Stimulated activated CD4-positive, alpha-beta T cell treated with anti-CD3 and anti-CD28 coated beads, TNF-alpha, amount 100 ng/mL, for 48 hours (primary cell): ENCODE measurements at regions not wholly inside any gene's neighbourhood (a gene's known extent, or its start where the extent isn't known, plus 50 kb on each side); places are given as distances from the start of the nearest gene placed in this dataset.
"Not testable (repeated sequence)": the region's sequence is repeated elsewhere in the genome, so short reads cannot be mapped to it uniquely, and the experiment has no call there.

Experiments used
- DNase-seq, 3 donors: peaks; one replicate each; pipeline ENCODE4 v3.0.0-alpha.2; 2020; ENCODE audit warnings: low read depth in 3 of 3

DNA sequence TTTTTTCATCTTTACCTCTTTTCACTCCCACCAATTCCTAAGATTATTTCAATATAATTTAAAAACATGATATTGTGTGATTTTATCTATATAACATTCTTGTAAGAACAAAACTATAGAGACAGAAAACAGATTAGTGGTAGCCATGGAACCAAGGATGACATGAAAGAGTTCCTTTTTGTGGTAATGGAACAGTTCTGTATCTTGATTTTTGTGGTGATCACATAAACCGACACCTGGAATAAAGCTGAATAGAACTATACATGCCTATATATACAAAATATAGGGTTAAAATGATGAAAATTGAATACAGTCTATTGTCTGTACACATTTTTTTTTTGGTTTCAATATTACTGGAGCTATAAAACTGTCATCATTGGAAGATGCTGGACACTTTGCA is 945.4 kb downstream of the SI start:
- DNase-seq, result no peak

DNA sequence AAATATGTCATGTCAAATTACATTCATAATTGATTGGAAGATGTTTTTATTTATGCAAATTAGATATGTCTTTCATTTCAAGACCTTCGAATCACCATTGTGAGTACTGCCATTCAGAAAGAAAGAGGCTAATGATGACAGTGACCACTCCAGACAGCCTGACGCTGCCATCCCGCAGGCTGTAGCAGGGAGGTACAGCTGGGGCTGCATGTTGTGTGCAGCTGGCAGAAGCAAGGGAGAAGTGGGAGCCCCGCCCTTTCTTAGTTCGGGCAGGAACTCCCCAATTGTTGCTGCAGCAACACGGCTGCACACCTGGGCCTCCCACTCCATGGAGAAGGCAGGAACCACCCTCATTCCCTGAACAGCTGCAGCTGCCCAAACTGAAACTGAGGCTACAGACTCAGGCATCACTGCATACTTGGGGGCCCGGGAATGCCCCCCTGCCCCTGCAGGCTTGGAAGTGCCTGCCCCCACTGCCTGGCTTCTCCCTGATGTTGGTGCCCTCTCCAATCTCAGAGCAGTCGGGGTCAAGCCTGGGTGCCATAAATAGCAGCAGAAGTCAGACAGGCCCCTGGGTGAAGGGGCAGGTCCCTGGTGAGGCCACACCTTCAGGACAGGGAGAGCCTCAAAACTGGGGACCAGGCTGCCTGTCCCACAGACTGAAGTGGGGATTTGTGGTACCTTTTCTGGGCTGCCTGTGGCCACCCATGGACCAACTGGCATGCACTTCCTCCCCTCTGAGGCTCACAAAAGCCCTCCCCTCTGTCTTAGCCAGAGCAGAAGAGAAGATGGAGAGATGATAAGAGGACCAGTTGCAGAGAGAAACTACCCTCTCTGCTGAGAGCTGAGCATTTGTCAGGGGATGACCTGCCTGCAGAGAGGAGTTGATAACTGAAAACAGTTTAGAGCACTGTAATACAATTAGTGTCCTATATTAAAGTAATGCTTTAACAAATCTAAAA is 964.6 kb downstream of the SI start:
- no peak for DNase-seq

DNA sequence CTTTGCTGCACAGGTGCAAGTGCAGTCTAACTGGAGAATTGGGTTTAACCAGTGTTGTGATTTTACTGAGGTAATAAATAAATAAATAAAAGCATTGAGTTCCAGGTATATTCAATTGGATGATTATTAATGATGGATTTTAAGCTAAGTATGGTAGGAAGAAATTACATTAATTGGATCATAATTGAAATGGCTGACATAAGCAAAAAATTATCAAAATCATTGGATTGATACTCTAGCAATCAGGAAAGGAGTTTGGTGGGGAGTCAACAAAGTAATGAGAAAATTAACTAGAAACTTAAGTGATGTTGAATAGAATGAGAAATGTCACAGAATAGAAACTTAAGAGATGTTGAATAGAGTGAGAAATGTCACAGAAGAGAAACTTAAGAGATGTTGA is 981.9 kb downstream of the SI start:
- no peak for DNase-seq

DNA sequence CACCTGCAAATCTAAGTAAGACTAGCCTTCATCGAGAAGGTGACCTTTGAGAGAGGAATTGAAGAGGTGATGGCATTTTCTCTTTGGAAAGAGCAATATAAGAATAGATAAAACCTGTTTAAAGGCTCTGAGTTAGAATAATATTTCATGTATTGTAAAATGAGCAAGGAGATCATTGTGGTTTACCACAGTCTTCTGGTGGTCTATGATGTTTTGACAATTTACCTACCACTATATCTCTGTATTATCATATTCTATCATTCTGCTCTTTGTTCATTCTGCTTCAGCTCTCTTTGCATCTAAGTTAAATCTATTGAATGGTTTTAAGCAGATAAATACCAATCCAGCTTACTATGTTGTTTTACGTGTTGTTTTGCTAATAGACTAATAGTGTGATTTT is 982.3 kb downstream of the SI start:
- DNase-seq, result no peak

DNA sequence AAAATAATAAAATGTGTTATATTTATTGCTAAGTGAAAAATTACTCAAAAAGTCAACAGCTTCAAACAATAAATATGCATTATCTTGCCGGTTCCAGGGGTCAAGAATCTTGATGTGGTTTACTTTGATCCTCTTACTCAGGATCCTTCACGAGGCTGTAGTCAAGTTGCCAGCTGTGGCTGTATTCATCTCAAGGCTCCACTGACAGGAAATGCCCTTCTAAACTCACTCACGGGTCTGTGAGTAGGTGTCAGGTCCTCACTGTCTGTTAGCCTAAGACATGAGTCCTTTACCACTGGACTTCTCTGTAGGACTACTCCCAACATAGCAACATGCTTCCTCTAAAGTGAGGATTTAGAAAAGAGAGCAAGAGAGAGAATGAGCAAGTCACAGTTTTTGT is 983.0 kb downstream of the SI start:
- no peak for DNase-seq

DNA sequence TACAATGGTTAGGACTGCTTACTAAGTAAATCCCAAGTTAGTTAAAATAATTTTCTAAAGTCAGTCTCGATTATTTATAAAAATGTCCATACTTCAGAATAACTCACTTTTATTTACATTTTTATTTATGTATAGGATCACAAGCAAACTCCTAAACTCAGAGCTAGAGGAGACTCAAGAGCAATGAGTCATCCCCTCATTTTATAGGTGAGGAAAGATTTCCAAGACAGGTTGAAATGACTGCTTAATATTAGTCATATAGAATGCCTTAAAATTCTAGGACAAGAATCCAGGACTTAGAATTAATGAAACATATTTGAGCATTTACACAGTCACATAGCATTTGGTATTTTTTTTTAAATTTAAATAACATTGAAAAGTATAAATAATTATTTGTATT is 983.8 kb downstream of the SI start:
- no peak for DNase-seq

DNA sequence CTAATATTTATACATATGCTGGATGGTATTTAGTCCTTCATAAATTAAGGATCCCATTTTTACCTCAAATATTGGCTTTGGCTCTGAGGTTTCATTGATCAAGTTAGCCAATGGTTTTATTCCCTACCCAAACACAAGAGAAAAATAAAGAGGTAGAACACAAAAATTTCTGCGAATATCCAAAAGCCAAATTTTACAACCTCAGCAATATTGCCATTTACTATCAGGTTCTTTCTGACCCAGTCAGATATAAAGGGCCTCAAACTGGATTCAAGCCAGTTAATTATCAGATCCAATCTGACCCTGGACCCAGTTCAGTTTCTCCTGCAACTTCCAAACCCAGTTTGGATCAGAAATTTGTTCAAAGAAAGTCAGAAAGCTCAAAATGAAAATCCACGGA is 998.1 kb downstream of the SI start:
- no peak for DNase-seq

DNA sequence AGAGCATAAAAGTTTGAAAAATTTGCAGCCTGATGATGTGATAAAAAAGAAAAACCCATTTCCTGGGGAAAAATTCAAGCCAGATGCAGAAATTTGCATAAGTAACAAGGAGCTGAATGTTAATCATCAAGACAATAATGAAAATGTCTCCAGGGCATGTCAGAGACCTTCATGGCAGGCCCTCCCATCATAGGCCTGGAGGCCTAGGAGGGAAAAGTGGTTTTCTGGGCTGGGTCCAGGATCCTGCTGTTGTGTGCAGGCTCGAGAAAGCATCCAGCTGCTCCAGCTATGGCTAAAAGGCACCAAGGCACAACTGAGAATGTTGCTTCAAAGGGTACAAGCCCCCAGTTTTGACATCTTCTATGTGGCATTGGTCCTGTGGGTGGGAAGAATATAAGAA is 1014.0 kb downstream of the SI start:
- no peak for DNase-seq

DNA sequence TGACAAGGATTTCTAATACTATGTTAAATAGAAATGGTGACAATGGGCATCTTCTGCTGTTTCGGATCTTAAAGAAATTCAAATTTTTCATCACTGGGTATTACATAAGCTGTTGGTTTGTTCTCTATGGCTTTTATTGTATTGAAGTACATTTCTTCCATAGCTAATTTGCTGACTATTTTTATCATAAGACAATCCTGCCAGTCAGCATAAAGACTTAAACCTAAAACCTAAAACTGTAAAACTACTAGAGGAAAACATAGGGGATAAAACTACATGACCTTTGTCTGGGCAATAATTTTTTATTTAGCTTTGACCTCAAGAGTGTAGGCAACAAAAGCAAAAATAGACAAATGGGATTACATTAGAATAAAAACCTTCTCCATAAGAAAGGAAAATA is 1017.4 kb downstream of the SI start:
- no peak for DNase-seq

DNA sequence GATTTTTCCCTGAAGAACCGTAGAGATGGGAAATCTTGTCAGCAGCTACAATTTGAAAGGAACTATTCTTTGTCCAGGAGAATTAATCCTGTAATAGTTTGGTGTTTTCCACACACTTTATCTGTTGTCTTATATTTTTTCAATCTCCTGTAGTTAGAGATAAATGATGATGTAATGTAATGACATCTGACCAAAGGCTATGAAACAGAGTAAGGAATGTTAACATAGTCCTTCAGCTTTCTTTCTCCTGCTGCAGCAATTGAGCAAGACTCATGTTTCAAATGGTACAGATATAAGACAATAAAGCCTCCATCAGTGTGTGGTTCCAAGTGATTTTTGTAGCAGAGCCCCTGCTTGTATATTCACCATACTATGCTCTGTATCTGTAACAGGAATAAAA is 1028.4 kb downstream of the SI start:
- no peak for DNase-seq

DNA sequence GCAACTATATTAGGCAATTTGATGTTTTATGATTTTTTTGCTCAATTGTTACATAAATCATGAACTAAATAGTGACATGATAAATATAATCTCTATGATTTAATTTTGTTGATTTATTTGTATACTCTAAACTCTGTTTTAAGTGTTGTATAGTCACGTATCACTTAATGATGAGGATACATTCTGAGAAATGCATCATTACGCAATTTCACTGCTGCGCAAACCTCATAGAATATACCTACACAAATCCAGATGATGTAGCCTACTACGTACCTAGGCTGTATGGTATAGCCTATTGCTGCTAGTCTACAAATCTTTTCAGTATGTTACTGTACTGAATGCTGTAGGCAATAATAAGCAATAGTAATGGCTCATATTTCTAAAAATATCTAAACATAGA is 1029.8 kb downstream of the SI start:
- no peak for DNase-seq

DNA sequence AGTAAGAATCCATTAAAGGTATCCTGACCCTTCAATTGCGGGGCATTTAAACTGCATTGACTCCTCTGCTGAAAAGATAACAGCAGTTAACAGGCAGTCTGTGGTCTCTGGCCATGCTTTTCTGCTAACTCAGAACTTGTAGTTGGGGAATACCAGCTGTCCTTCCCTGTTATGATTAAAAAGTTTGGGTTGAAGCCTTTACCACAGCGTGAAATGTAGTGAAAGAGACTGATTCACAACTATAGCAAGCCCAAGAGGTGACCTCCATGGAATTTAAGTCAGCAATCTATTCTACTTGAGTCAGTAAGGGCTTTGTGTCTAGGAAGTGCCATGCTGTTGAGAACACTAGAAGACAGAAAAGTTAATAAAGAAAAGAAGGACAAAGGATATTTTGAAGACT is 1037.3 kb downstream of the SI start:
- no peak for DNase-seq

DNA sequence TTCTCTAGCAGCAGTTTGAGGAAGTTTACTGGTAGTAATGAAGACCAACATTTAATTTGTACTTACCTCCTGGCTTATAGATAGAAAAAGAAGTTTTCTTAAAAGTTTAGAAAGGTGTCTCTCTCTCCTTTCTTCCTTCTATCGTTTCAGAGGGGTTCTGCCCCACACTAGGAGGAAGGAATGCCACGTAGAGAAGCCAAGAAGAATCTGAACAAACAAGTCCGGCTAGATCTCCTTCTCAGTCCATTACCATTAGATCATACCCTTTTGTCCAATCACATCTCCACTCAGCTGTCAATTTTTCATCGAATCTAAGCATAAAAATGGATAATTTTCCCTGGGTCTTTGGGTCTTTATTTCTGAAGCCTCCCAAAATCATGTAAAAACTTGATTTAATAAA is 1048.1 kb downstream of the SI start:
- no peak for DNase-seq

DNA sequence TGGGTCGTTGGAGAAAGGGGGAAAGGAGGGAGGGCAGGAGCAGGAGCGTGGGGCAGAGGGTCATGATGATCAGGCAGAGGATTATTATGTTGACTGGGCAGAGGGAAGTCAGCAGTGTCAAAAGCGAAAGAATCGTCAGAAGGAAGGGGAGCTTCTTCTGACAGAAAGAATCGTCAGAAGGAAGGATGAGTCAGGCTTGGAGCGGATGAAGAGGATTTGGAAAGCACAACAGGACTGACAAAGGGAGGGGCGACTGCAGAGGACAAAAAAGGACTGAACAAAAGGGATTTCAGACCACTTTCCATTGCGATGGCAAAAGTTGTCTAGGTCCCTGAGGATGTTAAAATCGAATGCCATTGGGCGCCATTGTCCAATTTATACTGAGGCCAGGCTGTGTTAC is 1053.5 kb downstream of the SI start:
- DNase-seq, result no peak

DNA sequence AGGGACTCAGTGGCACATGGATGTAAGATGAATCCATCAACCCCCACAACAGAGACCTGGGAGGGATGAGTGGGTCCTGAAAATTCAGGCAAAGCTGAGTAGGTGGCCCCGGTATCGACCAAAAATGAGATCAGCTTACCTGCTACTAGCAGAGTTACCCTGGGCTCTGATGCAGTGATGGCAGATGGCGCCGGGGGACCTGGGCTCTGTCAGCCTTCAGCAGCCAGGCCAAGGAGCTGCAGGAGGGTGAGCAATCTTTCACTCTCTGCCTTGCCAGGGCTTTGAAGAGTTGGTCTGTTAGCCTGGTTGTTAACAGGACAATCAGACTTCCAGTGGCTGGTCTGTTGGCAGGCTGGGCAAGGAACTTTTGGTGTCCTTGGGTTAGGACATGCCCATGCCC is 1054.8 kb downstream of the SI start:
- DNase-seq, result no peak

DNA sequence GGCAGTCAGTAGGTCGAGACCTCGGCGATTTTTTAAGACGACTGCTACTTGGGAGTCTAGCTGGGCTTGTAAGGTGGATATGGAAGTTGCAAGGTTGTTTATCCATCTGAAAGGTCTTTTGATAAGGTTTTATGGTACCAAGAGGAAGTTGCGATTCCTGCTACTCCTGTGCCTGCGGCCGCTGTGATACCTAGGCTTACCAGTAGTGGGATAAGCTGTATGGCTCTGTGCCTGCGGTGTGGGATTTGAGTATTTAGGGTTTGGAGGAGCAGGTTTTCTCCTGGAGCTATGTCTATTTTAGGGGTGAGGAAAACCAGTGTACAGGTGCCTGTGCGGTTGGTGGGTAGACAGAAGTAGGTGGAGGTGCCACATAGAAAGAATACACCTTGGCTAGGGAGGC is 1059.8 kb downstream of the SI start:
- DNase-seq, result no peak

DNA sequence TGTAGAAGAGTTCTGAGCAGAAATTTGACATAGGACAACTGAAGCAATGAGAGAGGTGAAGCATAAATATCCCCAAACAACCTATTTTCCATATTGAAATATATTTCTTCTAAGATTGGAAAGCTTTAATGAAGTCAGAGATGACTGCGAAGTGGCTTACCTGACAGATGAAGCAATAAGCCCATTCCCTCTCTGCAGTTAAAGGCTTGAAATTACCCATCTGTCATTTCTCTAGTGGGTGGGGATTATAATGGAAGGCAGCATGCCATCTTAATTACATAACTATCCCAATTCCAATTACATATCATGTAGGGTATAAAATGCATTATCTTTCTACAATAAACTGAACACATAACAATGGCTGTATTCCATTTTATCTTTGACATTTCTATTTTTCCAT is 1070.5 kb downstream of the SI start:
- no peak for DNase-seq

DNA sequence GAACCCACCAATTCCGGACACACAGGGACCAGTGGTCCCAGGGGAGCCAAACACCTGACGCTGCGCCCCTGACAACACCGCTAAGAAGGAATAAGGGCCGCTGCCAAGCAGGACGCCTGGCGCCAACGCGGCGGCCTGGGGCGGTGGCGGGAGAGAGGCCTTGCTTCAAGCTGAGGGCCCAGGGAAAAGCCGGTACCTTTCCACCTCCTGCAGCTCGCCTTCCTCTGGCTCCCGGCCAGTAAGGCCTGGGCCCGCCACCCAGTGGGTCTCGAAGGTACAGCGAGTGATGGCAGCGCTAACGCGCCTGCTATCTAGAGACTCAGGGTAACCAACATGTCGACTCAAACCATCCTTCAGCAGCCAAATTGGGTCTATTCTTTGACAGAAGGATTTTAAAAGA is 1074.1 kb downstream of the SI start:
- no peak for DNase-seq

DNA sequence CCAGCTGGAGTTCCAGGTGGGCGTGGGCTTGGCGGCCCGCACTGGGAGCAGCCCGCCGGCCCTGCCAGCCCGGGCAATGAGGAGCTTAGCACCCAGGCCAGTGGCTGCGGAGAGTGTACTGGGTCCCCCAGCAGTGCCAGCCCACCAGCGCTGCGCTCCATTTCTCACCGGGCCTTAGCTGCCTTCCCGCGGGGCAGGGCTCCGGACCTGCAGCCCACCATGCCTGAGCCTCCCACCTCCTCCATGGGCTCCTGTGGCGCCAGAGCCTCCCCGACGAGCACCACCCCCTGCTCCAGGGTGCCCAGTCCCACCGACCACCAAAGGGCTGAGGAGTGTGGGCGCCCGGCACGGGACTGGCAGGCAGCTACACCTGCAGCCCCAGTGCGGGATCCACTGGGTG is 1075.3 kb downstream of the SI start:
- DNase-seq, result not testable (repeated sequence)

DNA sequence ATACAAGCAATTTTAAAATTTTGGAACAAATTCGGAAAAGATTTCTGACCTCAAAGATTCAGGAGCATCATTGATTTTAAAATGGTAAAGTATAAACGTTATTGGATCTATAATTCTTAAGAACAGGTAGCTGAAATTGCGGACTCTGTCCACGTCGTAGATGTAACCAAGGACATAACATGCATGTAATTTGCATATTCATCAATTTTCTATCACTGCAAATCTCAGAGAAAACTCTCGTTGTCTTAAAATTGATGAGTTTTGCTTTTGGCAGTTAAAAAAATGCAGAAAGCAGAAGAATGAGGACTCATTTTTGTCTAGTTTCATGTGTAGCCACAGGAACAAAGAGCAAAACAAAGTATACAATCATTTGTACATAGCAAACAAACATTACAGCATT is 1094.4 kb downstream of the SI start:
- no peak for DNase-seq

DNA sequence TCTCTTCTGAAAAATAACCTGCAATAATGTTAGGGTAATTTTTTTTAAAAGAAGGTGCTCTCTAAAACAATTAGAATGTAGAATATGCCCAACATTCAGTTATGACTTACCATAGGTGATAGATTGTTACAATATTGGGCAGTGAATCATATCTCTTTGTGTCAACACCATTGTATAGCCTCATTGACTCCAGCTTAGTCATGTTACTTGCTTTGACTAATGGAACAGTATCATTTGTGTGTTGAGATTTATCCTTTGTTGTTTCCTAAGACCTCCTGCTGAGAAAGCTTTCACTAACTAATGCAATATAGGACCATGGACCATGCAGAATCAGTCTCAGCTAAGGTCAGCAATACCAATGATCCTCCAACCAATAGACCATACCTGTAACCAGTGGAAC is 1106.4 kb downstream of the SI start:
- DNase-seq, result no peak

DNA sequence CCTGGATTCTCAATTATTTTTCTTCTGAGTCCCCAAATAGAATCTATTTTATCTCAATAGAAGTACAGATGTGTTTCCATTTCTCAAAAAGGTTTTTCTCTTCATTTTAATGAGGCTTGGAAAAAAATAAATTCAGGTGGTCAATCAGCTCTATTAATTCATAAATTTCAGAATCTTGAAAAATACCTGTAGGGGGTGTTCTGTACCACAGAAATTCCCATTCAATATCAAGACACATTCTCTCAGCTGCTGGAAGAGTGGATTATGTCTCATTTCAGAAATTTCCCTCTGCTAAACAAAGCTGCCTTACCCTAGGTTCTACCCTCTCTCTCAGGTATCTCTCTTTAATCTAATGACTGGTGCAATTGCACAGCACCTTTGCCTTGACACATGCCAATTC is 1121.2 kb downstream of the SI start:
- no peak for DNase-seq

DNA sequence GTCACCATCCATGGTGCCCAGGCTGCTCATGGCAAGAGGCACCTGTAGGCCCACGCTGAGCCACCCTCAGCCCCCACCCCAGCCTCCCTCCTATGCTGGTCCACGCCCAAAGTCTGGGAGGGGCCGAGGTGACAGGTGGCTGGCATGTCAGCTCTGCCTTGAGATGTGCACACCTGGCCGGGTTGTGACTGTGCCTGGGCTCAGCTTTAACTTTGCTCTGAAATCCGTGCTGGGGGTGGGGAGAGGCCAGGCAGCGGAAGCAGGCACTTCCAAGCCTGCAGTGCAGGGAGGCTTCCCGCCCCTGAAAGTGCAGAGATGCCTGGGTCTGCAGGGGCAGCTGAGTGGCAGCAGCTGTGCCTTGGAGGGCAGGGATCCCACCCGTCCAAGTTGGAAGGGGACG is 1124.8 kb downstream of the SI start:
- DNase-seq, result no peak

DNA sequence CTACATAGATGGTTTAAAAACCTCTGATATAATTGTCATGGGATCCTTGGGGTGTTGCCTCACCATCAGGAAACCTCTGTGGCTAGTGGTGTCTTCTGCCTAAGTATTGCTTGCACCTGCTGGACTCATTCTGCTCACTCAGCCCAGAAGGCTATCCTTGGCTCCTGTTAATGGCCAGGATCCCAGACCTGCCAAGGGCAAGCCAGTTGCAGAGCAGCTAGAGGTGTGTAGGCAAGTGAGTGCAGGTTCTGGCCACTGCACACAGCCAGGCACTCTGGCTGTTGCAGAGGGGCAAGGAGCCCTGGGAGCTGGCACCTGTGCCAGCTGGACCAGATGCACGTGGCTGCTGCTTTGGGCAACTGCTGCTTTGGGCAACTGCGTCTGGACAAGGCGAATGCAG is 1125.8 kb downstream of the SI start:
- DNase-seq, result no peak
